ENCODE measurements at regions not wholly inside any gene's neighbourhood (a gene's known extent, or its start where the extent isn't known, plus 50 kb on each side); places are given as distances from the start of the nearest gene placed in this dataset.

DNA sequence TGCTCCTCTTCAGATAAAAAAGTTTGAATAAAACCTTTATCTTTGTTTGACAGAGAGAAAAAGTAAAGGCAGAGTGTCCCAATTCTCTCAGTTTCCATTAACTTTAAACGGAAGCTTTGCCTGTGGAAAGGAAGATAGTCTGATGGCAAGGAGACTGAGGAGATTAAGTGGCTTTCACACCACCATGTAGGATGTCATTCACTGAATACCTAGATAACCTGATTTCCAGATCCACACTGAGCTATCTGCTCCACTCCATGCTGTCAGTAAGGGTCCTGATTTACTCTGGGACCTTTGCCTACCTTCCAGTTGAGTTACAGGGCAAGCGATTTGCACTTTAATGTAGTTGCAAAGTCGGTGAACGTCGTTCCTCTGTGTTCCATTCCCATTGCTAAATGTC, 233.4 kb upstream of the TBL1XR1 start:
- Histone ChIP-seq H3K27me3 (no peaks in the 10 kb centered on the region), H3K4me1 (ENCODE audit: control insufficient read depth in 1 of 2, insufficient read depth in 1 of 2, low read depth in 1 of 2, low read length in 1 of 2) (peaks cover 31 to 34% of the 10 kb centered on the region in 2 experiments), H3K36me3 (no peaks in the 10 kb centered on the region), H3K9me3 (no peaks in the 10 kb centered on the region), H3K27ac (no peak overlapping the region), H3K4me3 (ENCODE audit: low read depth in 1 of 2, low read length in 1 of 2) (no peak overlapping the region)
- TF ChIP-seq, protein P1, sequence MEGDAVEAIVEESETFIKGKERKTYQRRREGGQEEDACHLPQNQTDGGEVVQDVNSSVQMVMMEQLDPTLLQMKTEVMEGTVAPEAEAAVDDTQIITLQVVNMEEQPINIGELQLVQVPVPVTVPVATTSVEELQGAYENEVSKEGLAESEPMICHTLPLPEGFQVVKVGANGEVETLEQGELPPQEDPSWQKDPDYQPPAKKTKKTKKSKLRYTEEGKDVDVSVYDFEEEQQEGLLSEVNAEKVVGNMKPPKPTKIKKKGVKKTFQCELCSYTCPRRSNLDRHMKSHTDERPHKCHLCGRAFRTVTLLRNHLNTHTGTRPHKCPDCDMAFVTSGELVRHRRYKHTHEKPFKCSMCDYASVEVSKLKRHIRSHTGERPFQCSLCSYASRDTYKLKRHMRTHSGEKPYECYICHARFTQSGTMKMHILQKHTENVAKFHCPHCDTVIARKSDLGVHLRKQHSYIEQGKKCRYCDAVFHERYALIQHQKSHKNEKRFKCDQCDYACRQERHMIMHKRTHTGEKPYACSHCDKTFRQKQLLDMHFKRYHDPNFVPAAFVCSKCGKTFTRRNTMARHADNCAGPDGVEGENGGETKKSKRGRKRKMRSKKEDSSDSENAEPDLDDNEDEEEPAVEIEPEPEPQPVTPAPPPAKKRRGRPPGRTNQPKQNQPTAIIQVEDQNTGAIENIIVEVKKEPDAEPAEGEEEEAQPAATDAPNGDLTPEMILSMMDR (IDR thresholded peaks at IDR 0.05) = no peak

GRCh38 chr3:177431525-177432176, 234.4 kb upstream of the TBL1XR1 start:
- peaks cover 21 to 24% of the 10 kb centered on the region in 2 experiments for H3K4me1 ChIP-seq (ENCODE audit: control insufficient read depth in 1 of 2, insufficient read depth in 1 of 2, low read depth in 1 of 2, low read length in 1 of 2)
- no peaks in the 10 kb centered on the region for H3K27me3 ChIP-seq
- no peak overlapping the region for H3K4me3 ChIP-seq (ENCODE audit: low read depth in 1 of 2, low read length in 1 of 2)
- no peak overlapping the region for H3K27ac ChIP-seq
- no peaks in the 10 kb centered on the region for H3K36me3 ChIP-seq
- H3K9me3 ChIP-seq = no peaks in the 10 kb centered on the region
- TF ChIP-seq, protein P1 (IDR thresholded peaks at IDR 0.05) = no peak

- Histone ChIP-seq H3K36me3 (no peaks in the 10 kb centered on the region), H3K4me1 (ENCODE audit: control insufficient read depth in 1 of 2, insufficient read depth in 1 of 2, low read depth in 1 of 2, low read length in 1 of 2) (peaks cover 0 to 4% of the 10 kb centered on the region in 2 experiments), H3K4me3 (ENCODE audit: low read depth in 1 of 2, low read length in 1 of 2) (no peak overlapping the region), H3K27ac (no peak overlapping the region), H3K27me3 (no peaks in the 10 kb centered on the region), H3K9me3 (no peaks in the 10 kb centered on the region)
- TF ChIP-seq, protein P1 (IDR thresholded peaks at IDR 0.05) = no peak
These were observed 238.0 kb upstream of the TBL1XR1 start for GRCh38 chr3:177435301-177435700.

DNA sequence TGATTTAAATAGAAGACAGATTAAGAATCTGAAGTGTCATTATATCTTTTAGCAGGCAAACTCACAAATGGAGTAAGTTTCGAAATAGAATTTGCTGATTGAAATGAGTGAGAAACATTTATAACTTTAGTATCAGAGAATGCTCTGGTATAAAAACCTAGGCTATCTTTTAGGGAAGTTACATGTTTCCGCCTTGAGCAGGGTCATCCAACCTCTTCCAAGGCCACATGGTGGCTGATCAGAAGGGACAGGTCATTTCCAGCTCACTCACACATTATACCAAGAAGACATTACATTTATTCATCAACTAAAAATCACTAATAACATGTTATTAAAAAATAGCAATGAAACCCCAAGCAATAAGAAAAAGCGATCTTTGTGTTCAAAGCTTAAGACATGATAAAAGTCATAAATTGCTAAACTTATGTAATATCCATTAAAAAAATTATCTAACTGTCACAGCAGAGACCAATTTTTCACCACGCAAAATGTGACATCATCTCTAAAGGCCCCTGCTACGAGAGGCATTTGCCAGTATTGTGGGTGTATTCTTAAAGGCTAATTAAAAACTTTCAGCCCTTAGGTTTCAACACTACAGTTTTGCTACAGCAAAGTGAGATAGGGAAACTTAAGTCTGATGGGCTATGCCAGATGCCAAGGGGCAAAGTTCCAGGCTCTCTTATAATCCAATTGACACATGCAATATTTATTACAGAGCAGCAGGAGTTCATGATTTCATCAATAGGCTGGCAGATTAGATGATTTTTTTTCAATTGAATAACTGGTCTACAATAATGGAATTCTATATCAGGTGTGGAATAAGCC, 240.4 kb upstream of the TBL1XR1 start:
- TF ChIP-seq, protein P1 (IDR thresholded peaks at IDR 0.05) = no peak
- no peak overlapping the region for H3K4me3 ChIP-seq (ENCODE audit: low read depth in 1 of 2, low read length in 1 of 2)
- no peaks in the 10 kb centered on the region for H3K27me3 ChIP-seq
- H3K9me3 ChIP-seq = no peaks in the 10 kb centered on the region
- H3K36me3 ChIP-seq = no peaks in the 10 kb centered on the region
- peaks cover 13 to 19% of the 10 kb centered on the region in 2 experiments for H3K4me1 ChIP-seq (ENCODE audit: control insufficient read depth in 1 of 2, insufficient read depth in 1 of 2, low read depth in 1 of 2, low read length in 1 of 2)
- H3K27ac ChIP-seq = no peak overlapping the region

- TF ChIP-seq, protein P1 (IDR thresholded peaks at IDR 0.05) = no peak
- H3K4me3 ChIP-seq (ENCODE audit: low read depth in 1 of 2, low read length in 1 of 2) = no peak overlapping the region
- no peaks in the 10 kb centered on the region for H3K9me3 ChIP-seq
- no peaks in the 10 kb centered on the region for H3K36me3 ChIP-seq
- H3K4me1 ChIP-seq (ENCODE audit: control insufficient read depth in 1 of 2, insufficient read depth in 1 of 2, low read depth in 1 of 2, low read length in 1 of 2) = peaks cover 16 to 26% of the 10 kb centered on the region in 2 experiments
- no peaks in the 10 kb centered on the region for H3K27me3 ChIP-seq
- no peak overlapping the region for H3K27ac ChIP-seq
These were observed 241.4 kb upstream of the TBL1XR1 start for GRCh38 chr3:177438596-177439220.
